Fibroblast of skin of back (primary cell): ENCODE measurements at regions not wholly inside any gene's neighbourhood (a gene's known extent, or its start where the extent isn't known, plus 50 kb on each side); places are given as distances from the start of the nearest gene placed in this dataset.
"Not testable (repeated sequence)": the region's sequence is repeated elsewhere in the genome, so short reads cannot be mapped to it uniquely, and the experiment has no call there.

Experiments used
- DNase-seq: peaks from one replicate; pipeline ENCODE4 v3.0.0-alpha.2; 2013

GRCh38 chr17:53483704-53484103 lies 339.0 kb upstream of the KIF2B start:
- no peak for DNase-seq

GRCh38 chr17:53475002-53475401 lies 347.7 kb upstream of the KIF2B start:
- DNase-seq, result no peak

- DNase-seq, result peak; percentile 47
Measured at GRCh38 chr17:53472586-53472985, 350.1 kb upstream of the KIF2B start.

- DNase-seq, result no peak
Measured at GRCh38 chr17:53471514-53471913, 351.2 kb upstream of the KIF2B start.

- peak; percentile 8 for DNase-seq
Measured at GRCh38 chr17:53470626-53471025, 352.1 kb upstream of the KIF2B start.

GRCh38 chr17:53466733-53467132 lies 356.0 kb upstream of the KIF2B start:
- no peak for DNase-seq

- not testable (repeated sequence) for DNase-seq
Measured at GRCh38 chr17:53464396-53464795, 358.3 kb upstream of the KIF2B start.

GRCh38 chr17:53463363-53463762 lies 359.4 kb upstream of the KIF2B start:
- no peak for DNase-seq

GRCh38 chr17:53462393-53462811 lies 360.3 kb upstream of the KIF2B start:
- DNase-seq, result peak; percentile 24

GRCh38 chr17:53455943-53456342 lies 366.8 kb upstream of the KIF2B start:
- DNase-seq, result not testable (repeated sequence)

- no peak for DNase-seq
Measured at GRCh38 chr17:53454337-53454736, 368.4 kb upstream of the KIF2B start.

- no peak for DNase-seq
Measured at GRCh38 chr17:53449324-53449723, 373.4 kb upstream of the KIF2B start.

- no peak for DNase-seq
Measured at GRCh38 chr17:53428913-53429312, 393.8 kb upstream of the KIF2B start.

GRCh38 chr17:53426505-53426904 lies 396.2 kb upstream of the KIF2B start:
- DNase-seq, result no peak

- DNase-seq, result no peak
Measured at GRCh38 chr17:53420035-53420641, 402.6 kb upstream of the KIF2B start.

GRCh38 chr17:53409588-53409987 lies 413.1 kb upstream of the KIF2B start:
- DNase-seq, result no peak

GRCh38 chr17:53406907-53407306 lies 415.8 kb upstream of the KIF2B start:
- no peak for DNase-seq

GRCh38 chr17:53391197-53391596 lies 431.5 kb upstream of the KIF2B start:
- DNase-seq, result no peak

- no peak for DNase-seq
Measured at GRCh38 chr17:53390575-53390974, 432.2 kb upstream of the KIF2B start.

GRCh38 chr17:53387745-53388144 lies 435.0 kb upstream of the KIF2B start:
- no peak for DNase-seq

- no peak for DNase-seq
Measured at GRCh38 chr17:53353919-53354351, 468.8 kb upstream of the KIF2B start.

GRCh38 chr17:53344778-53345177 lies 477.9 kb upstream of the KIF2B start:
- DNase-seq, result no peak

GRCh38 chr17:53336281-53336680 lies 486.4 kb upstream of the KIF2B start:
- DNase-seq, result peak; percentile 46

- DNase-seq, result no peak
Measured at GRCh38 chr17:53335443-53335842, 487.3 kb upstream of the KIF2B start.

GRCh38 chr17:53330756-53331155 lies 492.0 kb upstream of the KIF2B start:
- no peak for DNase-seq
